HL-60/S4 (cell line): ENCODE measurements at regions not wholly inside any gene's neighbourhood (a gene's known extent, or its start where the extent isn't known, plus 50 kb on each side); places are given as distances from the start of the nearest gene placed in this dataset.

ENCODE experiments used
- in situ Hi-C: fragments of 300-500 bp; cut with MboI; formaldehyde crosslinking; loops from 2 replicates; pipeline ENCODE4 v1.14.3; 2022; ENCODE audit warnings: low sequenced_read_pairs

DNA sequence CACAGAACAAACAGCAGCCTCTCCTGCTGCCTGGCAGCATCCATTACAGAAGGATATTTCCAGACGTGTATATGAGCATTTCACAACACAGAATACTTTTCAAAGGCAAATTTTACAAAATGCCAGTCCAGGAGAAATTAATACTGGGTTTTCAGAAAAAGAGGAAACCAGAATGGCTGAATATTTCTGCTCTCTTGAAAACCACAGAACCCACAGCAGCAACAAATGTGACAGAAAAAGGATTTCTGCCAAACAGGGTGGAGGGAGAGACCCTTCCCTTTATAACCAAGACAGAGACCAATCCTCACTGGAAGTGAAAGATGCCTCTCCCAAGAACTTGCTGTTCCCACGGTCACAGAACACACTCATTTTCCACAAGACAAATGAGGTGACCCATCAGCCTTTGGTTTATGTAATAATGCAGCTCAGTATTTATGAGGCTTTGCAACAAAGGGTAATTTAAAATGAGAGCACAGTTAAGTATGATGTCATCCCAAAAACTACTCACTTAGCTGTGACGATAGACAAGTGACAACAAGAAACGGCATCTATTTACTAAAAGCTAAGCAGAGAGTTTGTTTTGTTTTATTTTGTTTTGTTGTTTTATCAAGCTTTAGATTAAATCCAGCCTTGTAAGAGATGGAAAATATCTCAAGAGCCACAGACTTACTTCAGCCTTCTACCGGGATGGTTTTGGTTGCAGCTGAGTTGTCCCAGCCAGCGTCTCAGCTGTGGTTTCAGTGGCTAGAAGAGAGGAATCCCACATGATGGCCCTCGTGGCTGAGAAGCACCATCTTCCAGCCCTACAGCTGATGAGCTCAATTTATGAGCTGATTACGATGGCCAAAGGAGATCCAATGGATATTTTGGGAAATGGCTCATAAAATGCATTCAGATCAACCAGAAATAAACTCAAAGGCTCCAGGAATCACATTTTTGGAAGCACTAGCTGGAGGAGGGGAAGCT, 249.3 kb upstream of the AGAP1 start:
- in situ Hi-C loops = no loop called here

DNA sequence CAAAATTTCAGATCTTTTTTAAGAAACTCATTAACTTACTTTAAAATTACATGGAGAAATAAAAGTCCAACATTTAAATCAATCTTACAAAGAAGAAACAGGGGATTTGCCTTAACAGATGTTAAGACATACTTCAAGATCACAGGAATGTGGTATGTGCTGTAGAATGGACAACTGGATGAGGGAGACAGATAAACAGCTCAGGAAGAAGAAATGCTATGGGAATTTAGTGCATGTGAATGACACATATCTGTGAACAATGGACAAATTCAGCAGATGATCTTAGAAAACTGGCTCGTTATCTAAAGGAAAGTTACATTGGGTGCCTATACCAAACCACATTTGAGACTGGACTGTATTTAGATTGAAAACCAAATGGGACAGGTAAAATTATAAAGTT, 246.8 kb upstream of the AGAP1 start:
- in situ Hi-C loops = no loop called here

GRCh38 chr2:235255693-235256092, 238.2 kb upstream of the AGAP1 start:
- in situ Hi-C loops = no loop called here

GRCh38 chr2:235257590-235257989, 236.3 kb upstream of the AGAP1 start:
- in situ Hi-C loops = no loop called here

- in situ Hi-C loops = no loop called here
Measured at GRCh38 chr2:235262750-235263149, 231.1 kb upstream of the AGAP1 start.

- in situ Hi-C loops = no loop called here
Measured at GRCh38 chr2:235263205-235264120, 230.4 kb upstream of the AGAP1 start.

DNA sequence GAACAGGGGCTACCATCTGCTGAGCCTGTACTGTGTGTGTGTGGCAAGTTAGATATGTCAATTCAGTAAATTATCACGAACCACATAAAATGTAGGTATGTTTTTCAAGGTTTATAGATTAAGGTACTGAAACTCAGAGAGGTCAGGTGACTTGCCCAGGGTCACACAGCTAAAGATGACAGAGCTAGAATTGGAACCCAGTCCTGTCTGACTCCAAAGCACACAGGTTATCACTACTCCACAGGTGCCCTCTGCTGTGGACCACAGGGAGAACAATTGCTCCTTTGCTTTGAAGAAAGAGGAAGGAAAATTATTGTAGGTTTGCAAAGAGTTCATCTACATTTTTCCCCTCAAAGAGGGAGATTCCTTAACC, 229.7 kb upstream of the AGAP1 start:
- in situ Hi-C loops = no loop called here

- in situ Hi-C loops = no loop called here
Measured at GRCh38 chr2:235264512-235264911, 229.3 kb upstream of the AGAP1 start.

GRCh38 chr2:235265348-235265965, 228.4 kb upstream of the AGAP1 start:
- in situ Hi-C loops = no loop called here

DNA sequence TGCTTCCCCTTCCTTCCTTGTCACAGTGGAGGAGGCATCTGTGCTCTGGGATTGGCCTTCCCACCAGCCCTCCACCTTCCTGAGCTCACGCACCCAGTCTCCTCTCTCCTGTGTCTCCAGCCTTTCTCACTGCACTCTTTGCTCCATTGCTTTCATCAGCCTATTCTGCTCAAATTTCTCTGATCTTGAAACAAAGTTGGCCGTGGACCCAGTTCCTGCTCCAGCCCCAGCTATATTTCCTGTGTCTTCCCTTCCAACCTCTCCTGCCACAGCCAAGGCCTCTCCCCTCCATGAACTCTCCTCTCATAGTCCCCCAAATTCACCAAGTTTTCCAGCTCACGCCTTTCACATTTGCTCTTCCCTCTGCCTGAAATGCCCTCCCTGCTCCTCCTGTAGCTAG, 226.6 kb upstream of the AGAP1 start:
- in situ Hi-C loops = no loop called here

GRCh38 chr2:235268535-235268934, 225.3 kb upstream of the AGAP1 start:
- in situ Hi-C loops = no loop called here

GRCh38 chr2:235270291-235270690, 223.6 kb upstream of the AGAP1 start:
- in situ Hi-C loops = no loop called here

DNA sequence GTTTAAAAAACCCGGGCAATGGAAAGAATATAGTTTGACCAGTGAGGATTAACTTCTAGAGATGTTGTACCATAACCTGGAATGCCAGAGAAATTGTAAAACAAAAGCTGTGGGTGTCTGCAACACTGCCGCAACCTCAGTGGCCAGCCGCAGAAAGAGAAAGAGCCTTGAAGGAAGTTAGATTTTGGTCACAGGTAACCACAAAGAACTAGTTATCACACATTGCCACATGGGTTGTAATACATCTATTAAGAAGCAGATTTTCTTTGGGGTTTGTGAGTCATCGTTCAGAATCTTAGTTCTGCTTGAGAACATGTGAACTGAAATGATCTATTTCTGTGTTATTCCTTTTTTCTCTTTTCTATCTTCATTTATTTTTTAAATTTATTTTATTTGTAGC, 222.9 kb upstream of the AGAP1 start:
- in situ Hi-C loops = no loop called here

- in situ Hi-C loops = no loop called here
Measured at GRCh38 chr2:235271936-235272335, 221.9 kb upstream of the AGAP1 start.

GRCh38 chr2:235274023-235274422, 219.8 kb upstream of the AGAP1 start:
- in situ Hi-C loops = no loop called here

GRCh38 chr2:235277485-235277884, 216.4 kb upstream of the AGAP1 start:
- in situ Hi-C loops = no loop called here

DNA sequence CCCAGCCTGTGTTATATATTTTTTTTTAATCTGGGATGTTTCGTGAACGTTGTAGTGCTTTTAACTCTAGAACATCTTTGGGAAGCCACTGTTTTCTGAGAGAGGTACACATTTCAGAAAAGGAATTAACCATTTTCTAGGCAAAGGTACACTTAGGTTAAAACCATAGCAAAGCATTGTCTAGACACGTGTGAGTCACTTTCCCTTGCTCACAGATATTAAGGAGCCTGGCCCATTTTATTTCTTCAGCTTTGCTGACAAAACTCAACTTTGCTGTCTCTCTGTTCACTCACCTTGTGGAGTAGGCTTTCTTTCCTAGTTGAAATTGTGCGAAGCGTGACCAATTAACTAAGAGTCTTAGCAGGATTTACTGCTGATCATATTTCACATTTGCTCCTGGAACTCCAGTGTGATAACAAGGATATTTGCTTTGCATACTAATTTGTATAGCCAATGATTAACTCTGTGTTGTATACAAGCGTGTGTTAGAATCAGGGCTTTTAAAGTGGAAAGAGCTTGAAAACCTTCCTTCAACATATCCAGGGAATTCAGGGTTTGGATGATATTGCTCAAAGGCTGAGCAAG, 215.0 kb upstream of the AGAP1 start:
- in situ Hi-C loops = no loop called here

GRCh38 chr2:235279965-235280364, 213.9 kb upstream of the AGAP1 start:
- in situ Hi-C loops = no loop called here

DNA sequence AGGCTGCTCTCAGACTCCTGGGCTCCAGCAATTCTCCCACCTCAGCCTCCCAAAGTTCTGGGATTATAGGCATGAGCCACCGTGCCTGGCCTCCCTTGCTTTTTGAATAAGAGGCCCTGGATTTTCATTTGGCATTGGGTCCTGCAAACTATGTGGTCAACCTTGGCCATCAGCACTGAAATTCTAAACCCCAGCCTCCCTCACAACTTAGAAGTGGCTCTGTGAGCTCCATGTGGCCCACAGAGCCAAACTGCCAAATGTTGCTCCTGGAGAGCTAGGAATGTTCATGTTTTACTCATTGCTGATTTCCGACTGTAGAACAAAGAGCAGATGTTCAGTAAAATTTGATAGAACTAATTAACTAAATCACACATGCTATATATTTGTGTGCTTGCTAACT, 210.6 kb upstream of the AGAP1 start:
- in situ Hi-C loops = no loop called here

GRCh38 chr2:235286622-235287374, 207.0 kb upstream of the AGAP1 start:
- in situ Hi-C loops = no loop called here
